LNCAP (cell line): ENCODE measurements at regions not wholly inside any gene's neighbourhood (a gene's known extent, or its start where the extent isn't known, plus 50 kb on each side); places are given as distances from the start of the nearest gene placed in this dataset.

Experiments used
- TF ChIP-seq, protein P1 (sequence below): fragments of 450-650 bp; IDR thresholded peaks from 2 replicates; pipeline ENCODE4 v1.5.1; 2017; ENCODE audit warnings: mild to moderate bottlenecking

DNA sequence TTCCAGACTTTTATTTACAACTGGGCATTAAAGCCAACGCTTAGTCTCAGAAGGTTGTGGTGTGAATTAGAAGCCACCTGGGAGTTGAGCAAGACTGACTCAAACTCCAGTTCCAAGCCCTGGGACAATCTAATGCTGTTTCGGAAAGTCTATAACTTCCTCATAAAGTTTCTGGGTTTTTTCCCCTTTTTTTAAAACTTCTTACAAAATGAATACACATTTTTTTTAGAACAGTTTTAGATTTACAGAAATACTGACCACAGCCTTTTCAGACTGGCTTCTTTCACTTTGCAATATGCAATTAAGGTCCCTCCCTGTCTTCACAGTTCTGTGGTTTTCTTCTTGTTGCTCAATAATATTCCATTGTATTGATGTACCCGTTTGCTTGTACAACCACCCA, 115.9 kb upstream of the TWIST2 start:
- TF ChIP-seq, protein P1, sequence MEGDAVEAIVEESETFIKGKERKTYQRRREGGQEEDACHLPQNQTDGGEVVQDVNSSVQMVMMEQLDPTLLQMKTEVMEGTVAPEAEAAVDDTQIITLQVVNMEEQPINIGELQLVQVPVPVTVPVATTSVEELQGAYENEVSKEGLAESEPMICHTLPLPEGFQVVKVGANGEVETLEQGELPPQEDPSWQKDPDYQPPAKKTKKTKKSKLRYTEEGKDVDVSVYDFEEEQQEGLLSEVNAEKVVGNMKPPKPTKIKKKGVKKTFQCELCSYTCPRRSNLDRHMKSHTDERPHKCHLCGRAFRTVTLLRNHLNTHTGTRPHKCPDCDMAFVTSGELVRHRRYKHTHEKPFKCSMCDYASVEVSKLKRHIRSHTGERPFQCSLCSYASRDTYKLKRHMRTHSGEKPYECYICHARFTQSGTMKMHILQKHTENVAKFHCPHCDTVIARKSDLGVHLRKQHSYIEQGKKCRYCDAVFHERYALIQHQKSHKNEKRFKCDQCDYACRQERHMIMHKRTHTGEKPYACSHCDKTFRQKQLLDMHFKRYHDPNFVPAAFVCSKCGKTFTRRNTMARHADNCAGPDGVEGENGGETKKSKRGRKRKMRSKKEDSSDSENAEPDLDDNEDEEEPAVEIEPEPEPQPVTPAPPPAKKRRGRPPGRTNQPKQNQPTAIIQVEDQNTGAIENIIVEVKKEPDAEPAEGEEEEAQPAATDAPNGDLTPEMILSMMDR: no peak

DNA sequence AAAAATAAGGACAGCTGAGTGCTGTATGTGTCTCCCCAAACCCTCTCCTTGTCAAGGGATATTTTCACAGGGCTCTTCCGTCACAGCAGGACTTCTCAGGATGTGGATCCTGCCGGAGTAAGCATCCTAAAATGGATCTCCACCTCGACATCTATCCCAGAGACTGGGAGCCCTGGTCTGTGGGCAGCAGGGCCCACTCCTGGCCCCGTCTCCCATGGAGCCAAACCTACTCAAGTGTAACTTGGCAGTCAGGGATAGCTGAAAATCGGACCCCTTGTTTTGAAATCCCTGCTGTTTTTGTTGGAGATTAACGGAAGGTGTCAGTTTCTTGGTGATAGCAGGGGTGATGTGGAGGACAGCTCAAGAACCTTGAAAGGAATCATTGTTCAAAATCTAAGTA, 109.0 kb upstream of the TWIST2 start:
- TF ChIP-seq, protein P1: no peak

DNA sequence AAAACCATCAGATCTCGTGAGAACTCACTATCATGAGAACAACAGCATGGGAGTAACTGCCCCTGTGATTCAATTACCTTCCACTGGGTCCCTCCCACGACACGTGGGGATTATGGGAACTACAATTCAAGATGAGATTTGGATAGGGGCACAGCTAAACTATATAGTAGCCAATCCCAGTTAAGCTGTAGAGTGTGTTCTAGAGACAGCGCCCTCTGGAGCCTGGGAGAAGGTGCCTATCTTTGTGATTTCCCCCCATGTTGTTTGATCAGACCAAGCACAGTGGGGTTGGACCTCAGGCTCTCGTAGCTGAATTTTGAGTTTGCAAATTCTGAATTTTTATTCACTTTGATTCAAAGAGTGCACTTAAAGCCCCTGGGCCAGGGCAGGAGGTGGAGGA, 108.2 kb upstream of the TWIST2 start:
- TF ChIP-seq, protein P1: no peak

DNA sequence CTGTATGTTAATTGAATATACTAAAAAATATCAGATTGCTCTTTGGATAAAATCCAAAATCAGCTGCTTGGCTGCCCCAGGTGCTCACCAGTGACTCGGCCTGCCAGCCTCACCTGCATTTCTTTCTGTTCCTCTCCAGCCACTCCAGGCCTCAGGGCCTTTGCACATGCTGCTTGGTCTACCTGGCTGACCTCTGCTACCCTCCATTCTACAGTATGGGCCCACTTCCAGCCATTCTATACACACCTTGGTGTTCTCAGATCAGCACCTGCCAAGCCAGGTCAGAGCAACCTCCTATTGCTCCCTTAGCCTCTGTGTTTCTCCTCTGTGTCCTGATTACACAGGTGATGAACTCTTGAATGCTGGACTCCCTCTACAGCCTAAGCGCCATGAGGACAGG, 106.6 kb upstream of the TWIST2 start:
- TF ChIP-seq, protein P1: no peak

DNA sequence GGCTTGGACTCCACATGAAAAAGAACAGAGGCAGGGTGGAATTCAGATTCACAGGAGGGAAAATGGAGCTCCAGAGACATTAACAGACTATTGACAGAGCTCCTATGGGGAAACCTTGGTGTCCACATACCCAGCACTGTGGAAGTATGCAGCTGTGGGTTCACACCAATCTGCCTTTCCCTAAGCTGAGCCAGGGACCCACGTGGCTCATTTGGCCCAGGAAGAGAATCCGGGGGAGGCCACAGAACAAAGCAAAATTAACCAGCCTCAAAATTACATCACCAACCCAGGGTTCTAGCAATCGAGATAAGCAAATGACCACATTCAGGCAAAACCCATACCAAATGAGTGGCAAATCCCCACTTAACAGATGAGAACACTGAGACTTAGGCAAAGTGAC, 105.8 kb upstream of the TWIST2 start:
- TF ChIP-seq, protein P1: no peak

DNA sequence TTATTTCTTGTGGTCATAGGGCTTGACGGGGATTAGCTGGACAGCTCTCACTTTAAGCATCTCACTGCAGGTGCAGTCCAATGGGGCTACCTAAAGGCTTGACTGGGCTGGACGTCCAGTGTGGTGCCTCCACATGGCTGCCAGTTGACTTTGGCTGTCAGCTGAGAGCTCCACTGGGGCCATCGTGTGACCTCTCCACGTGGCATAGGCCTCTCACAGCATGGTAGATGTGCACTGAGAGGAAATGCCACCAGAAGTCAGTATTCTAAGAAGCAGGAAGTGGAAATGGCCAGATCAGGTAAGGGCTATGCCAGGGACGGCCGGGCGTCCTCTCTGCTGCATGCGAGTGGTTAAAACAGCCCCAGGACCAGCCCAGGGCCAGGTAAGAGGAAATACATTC, 105.2 kb upstream of the TWIST2 start:
- TF ChIP-seq, protein P1: no peak

DNA sequence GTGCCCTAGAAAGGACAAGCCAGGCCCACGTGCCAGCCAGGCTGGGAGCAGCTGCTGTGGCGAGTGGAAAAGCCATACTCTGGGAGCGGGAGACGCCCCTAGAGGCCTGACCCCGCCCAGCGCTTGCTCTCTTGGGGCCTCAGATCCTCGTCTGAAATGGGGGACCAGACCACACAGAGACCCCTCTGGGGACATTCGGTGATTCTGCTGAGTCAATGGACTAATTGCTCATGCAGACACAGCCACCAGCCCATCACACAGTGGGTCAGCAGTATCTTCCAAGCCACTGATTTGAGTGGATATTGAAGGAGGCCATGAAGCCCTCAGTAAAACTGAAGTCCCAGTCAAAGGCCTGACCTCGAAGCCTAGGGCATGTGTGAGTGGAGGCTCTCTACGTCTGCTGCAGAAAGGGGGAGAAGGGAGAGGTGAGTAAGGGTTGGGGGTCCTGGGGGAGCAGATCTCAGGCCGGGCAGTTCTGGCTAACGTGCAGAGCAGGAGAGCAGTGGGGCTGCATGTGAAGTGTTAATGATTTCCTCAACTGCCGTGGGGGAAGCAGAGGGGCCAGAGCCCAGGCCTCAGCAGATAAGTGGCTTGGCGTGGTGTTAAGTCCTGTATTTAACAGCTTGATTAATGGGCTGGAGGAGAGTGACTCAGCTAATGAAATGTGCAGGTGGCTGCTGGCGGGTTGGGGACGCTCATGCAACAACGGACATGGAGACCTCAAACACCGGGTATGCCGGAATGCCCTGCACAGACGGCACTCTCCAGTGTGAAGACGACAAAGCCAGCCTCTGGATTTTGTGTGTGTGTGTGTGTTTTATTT, 104.4 kb upstream of the TWIST2 start:
- TF ChIP-seq, protein P1: no peak

DNA sequence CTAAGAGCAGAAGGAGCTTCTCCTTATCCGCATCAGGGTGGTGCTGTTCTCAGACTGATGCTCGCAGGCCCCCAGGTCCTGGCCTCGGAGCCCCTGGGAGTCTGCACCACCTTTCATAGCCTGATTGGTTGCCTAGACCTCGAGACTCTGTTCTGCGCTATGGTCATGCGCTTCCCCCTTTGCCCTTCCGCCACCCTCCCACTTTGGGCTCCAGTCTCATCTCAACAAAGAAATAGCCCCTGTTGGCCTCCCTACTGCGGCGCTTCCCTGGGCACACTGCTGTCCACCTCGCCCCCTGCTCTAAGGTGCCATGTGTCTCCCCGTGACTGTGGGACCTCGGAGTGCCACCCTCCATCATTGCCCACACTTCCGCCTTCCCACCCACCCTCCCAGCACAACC, 102.9 kb upstream of the TWIST2 start:
- TF ChIP-seq, protein P1: no peak
